ENCODE measurements at regions not wholly inside any gene's neighbourhood (a gene's known extent, or its start where the extent isn't known, plus 50 kb on each side); places are given as distances from the start of the nearest gene placed in this dataset.

GRCh38 chr6:141744971-141745370 is 387.8 kb upstream of the GJE1 start:
- H3K9ac ChIP-seq (ENCODE audit: low read depth, low read length), result no peak overlapping the region
- H3K36me3 ChIP-seq (ENCODE audit: insufficient read depth, low read length), result no peaks in the 10 kb centered on the region
- H3K4me3 ChIP-seq (ENCODE audit: low read length), result no peak overlapping the region
- H3K4me1 ChIP-seq (ENCODE audit: control insufficient read depth, insufficient read depth, low read length), result no peaks in the 10 kb centered on the region
- H3K4me2 ChIP-seq (ENCODE audit: low read length), result no peak overlapping the region
- H3K9me3 ChIP-seq (replicated peaks; ENCODE audit: low read length), result no peaks in the 10 kb centered on the region
- no peaks in the 10 kb centered on the region for H3K27me3 ChIP-seq (ENCODE audit: control insufficient read depth, insufficient read depth, low read length)

GRCh38 chr6:141744194-141744925 is 388.4 kb upstream of the GJE1 start:
- Histone ChIP-seq H3K4me2 (ENCODE audit: low read length) (no peak overlapping the region), H3K9me3 (replicated peaks; ENCODE audit: low read length) (no peaks in the 10 kb centered on the region), H3K4me3 (ENCODE audit: low read length) (no peak overlapping the region), H3K9ac (ENCODE audit: low read depth, low read length) (no peak overlapping the region), H3K36me3 (ENCODE audit: insufficient read depth, low read length) (no peaks in the 10 kb centered on the region), H3K4me1 (ENCODE audit: control insufficient read depth, insufficient read depth, low read length) (no peaks in the 10 kb centered on the region), H3K27me3 (ENCODE audit: control insufficient read depth, insufficient read depth, low read length) (no peaks in the 10 kb centered on the region)

DNA sequence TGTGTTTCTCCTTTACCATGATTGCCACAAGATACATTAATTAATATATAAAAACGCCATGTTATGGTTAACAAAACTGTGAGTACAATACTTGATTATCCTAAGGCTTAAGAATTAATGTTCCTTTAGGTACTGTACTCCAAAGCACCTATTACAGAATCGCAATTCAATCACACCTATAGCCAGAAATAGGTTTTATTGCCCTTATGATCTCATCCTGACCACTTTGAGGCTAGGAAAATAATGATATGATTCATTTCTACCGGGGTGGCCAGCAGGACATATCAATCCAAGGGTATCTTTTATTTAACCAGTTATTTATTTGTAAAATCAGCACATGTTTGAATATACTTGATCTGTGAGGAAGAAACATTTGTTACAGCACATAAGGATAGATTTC is 396.6 kb upstream of the GJE1 start:
- Histone ChIP-seq H3K9me3 (replicated peaks; ENCODE audit: low read length) (no peaks in the 10 kb centered on the region), H3K4me2 (ENCODE audit: low read length) (no peak overlapping the region), H3K27me3 (ENCODE audit: control insufficient read depth, insufficient read depth, low read length) (no peaks in the 10 kb centered on the region), H3K4me3 (ENCODE audit: low read length) (no peak overlapping the region), H3K9ac (ENCODE audit: low read depth, low read length) (no peak overlapping the region), H3K36me3 (ENCODE audit: insufficient read depth, low read length) (no peaks in the 10 kb centered on the region), H3K4me1 (ENCODE audit: control insufficient read depth, insufficient read depth, low read length) (no peaks in the 10 kb centered on the region)

DNA sequence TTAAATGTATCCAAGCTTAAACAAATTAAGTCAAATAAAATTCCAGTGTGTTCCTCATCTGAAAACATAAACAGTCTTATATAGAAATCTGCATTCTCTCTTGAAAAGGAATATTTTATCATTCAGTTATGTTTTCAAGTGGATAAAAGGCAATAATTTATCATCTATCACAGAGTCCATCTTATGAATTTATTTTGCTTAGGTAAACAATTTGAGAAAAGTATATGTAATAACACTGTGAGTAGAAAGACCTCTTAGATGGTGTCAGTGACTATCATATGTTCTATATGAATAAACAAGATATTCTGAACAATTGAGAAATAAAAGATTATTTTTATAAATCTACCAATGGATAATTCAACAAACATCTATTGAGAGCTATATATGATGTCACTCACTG is 397.6 kb upstream of the GJE1 start:
- Histone ChIP-seq H3K9me3 (replicated peaks; ENCODE audit: low read length) (no peaks in the 10 kb centered on the region), H3K36me3 (ENCODE audit: insufficient read depth, low read length) (no peaks in the 10 kb centered on the region), H3K4me3 (ENCODE audit: low read length) (no peak overlapping the region), H3K4me1 (ENCODE audit: control insufficient read depth, insufficient read depth, low read length) (no peaks in the 10 kb centered on the region), H3K27me3 (ENCODE audit: control insufficient read depth, insufficient read depth, low read length) (no peaks in the 10 kb centered on the region), H3K4me2 (ENCODE audit: low read length) (no peak overlapping the region), H3K9ac (ENCODE audit: low read depth, low read length) (no peak overlapping the region)

DNA sequence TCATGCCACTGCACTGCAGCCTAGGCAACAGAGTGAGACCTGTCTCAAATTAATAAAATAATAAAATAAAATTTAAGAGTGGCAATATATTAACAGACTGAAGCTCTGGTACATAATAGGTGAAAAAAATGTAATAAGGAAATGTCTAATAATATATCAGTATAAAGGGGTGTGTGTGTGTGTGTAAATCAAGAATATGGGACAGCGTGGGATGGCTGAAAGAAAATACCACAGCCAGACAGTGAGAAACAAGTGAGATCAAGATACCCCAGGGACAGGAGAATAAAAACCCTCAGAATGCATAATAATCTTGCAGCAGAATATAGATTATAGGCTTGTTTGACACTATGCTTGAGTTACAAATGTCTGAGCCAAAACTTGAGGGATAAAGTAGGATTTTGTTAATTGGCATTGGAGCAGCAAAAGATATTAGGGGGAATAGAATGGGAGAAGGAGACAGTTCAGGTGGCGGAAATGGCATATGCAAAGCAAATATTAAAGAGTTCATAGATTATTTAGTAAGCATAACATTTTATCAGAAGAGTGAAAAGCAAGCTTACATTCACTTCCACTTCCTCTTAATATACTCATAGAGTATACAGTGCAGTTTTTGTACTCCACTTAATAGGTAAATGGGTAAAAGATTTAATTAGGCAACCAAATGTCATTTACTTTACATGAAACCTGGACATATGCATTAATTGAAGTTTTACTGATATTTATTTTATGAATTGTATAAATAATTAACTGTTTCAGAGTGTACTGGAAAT is 398.5 kb upstream of the GJE1 start:
- Histone ChIP-seq H3K9me3 (replicated peaks; ENCODE audit: low read length) (no peaks in the 10 kb centered on the region), H3K4me1 (ENCODE audit: control insufficient read depth, insufficient read depth, low read length) (peaks cover under 1% of the 10 kb centered on the region), H3K4me3 (ENCODE audit: low read length) (no peak overlapping the region), H3K36me3 (ENCODE audit: insufficient read depth, low read length) (no peaks in the 10 kb centered on the region), H3K4me2 (ENCODE audit: low read length) (no peak overlapping the region), H3K9ac (ENCODE audit: low read depth, low read length) (no peak overlapping the region), H3K27me3 (ENCODE audit: control insufficient read depth, insufficient read depth, low read length) (no peaks in the 10 kb centered on the region)

- peaks cover 28% of the 10 kb centered on the region for H3K4me1 ChIP-seq (ENCODE audit: control insufficient read depth, insufficient read depth, low read length)
- H3K36me3 ChIP-seq (ENCODE audit: insufficient read depth, low read length), result no peaks in the 10 kb centered on the region
These were observed 403.6 kb upstream of the GJE1 start for GRCh38 chr6:141729146-141729545.

GRCh38 chr6:141728330-141728729 is 404.4 kb upstream of the GJE1 start:
- Histone ChIP-seq H3K4me1 (ENCODE audit: control insufficient read depth, insufficient read depth, low read length) (peaks cover 28% of the 10 kb centered on the region), H3K27me3 (ENCODE audit: control insufficient read depth, insufficient read depth, low read length) (no peaks in the 10 kb centered on the region), H3K9me3 (replicated peaks; ENCODE audit: low read length) (no peaks in the 10 kb centered on the region), H3K9ac (ENCODE audit: low read depth, low read length) (peak overlapping the region; percentile 65), H3K4me2 (ENCODE audit: low read length) (peak overlapping the region; percentile 94), H3K4me3 (ENCODE audit: low read length) (peak overlapping the region; percentile 70), H3K36me3 (ENCODE audit: insufficient read depth, low read length) (no peaks in the 10 kb centered on the region)

More at GRCh38 chr6:141729146-141729545, 403.6 kb upstream of the GJE1 start:
- no peak overlapping the region for H3K4me2 ChIP-seq (ENCODE audit: low read length)
- H3K9me3 ChIP-seq (replicated peaks; ENCODE audit: low read length), result no peaks in the 10 kb centered on the region
- peak overlapping the region; percentile 65 for H3K9ac ChIP-seq (ENCODE audit: low read depth, low read length)
- no peak overlapping the region for H3K4me3 ChIP-seq (ENCODE audit: low read length)
- H3K27me3 ChIP-seq (ENCODE audit: control insufficient read depth, insufficient read depth, low read length), result no peaks in the 10 kb centered on the region

- Histone ChIP-seq H3K36me3 (ENCODE audit: insufficient read depth, low read length) (no peaks in the 10 kb centered on the region), H3K27me3 (ENCODE audit: control insufficient read depth, insufficient read depth, low read length) (no peaks in the 10 kb centered on the region), H3K9me3 (replicated peaks; ENCODE audit: low read length) (no peaks in the 10 kb centered on the region), H3K4me2 (ENCODE audit: low read length) (peak overlapping the region; percentile 21), H3K9ac (ENCODE audit: low read depth, low read length) (no peak overlapping the region), H3K4me3 (ENCODE audit: low read length) (no peak overlapping the region), H3K4me1 (ENCODE audit: control insufficient read depth, insufficient read depth, low read length) (peaks cover 28% of the 10 kb centered on the region)
These were observed 406.5 kb upstream of the GJE1 start for GRCh38 chr6:141726248-141726647.

DNA sequence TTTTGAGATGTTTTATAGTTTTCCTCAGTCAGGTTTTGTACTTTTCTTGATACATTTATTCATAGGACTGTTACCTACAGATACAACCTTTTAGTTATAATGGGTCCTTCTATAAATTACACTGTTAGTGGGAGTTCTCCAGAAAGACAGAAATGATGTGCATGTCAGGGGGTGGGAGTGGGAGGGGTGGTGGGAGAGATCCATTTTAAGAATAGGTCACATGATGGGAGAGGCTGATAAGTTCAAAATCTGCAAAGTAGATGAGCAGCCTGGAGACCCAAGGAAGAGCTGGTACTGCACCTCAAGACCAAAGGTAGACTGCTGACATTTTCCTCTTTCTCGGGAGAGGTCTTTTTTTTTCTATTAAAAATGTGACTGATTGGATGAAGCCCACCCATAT is 408.0 kb upstream of the GJE1 start:
- H3K36me3 ChIP-seq (ENCODE audit: insufficient read depth, low read length), result no peaks in the 10 kb centered on the region
- no peak overlapping the region for H3K9ac ChIP-seq (ENCODE audit: low read depth, low read length)
- peaks cover 28% of the 10 kb centered on the region for H3K4me1 ChIP-seq (ENCODE audit: control insufficient read depth, insufficient read depth, low read length)
- no peaks in the 10 kb centered on the region for H3K9me3 ChIP-seq (replicated peaks; ENCODE audit: low read length)
- H3K27me3 ChIP-seq (ENCODE audit: control insufficient read depth, insufficient read depth, low read length), result no peaks in the 10 kb centered on the region
- H3K4me2 ChIP-seq (ENCODE audit: low read length), result no peak overlapping the region
- H3K4me3 ChIP-seq (ENCODE audit: low read length), result no peak overlapping the region

DNA sequence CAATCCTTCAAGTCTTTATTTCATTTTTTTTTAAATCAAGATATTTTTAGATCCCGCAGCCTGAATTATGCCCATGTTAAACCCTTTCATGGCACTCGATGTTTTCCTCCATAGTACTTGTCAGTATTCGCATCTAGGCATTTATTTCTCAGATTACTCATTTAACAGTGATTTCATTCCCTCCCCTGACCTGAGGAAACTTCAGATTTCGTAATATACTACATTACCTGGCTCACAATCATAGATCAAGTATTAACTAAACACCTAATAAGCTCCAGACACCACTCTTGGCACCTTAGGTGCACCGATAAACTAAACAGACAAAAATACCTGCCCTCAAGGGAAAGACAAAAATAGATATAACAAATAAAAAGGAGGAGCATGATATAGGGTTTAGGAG is 413.2 kb upstream of the GJE1 start:
- Histone ChIP-seq H3K9me3 (replicated peaks; ENCODE audit: low read length) (no peaks in the 10 kb centered on the region), H3K4me3 (ENCODE audit: low read length) (no peak overlapping the region), H3K4me1 (ENCODE audit: control insufficient read depth, insufficient read depth, low read length) (no peaks in the 10 kb centered on the region), H3K36me3 (ENCODE audit: insufficient read depth, low read length) (no peaks in the 10 kb centered on the region), H3K4me2 (ENCODE audit: low read length) (no peak overlapping the region), H3K9ac (ENCODE audit: low read depth, low read length) (no peak overlapping the region), H3K27me3 (ENCODE audit: control insufficient read depth, insufficient read depth, low read length) (no peaks in the 10 kb centered on the region)

- Histone ChIP-seq H3K27me3 (ENCODE audit: control insufficient read depth, insufficient read depth, low read length) (no peaks in the 10 kb centered on the region), H3K4me3 (ENCODE audit: low read length) (no peak overlapping the region)
These were observed 427.3 kb upstream of the GJE1 start for GRCh38 chr6:141705431-141705830.

GRCh38 chr6:141704151-141704550 is 428.6 kb upstream of the GJE1 start:
- Histone ChIP-seq H3K4me3 (ENCODE audit: low read length) (no peak overlapping the region), H3K4me1 (ENCODE audit: control insufficient read depth, insufficient read depth, low read length) (no peaks in the 10 kb centered on the region), H3K9ac (ENCODE audit: low read depth, low read length) (no peak overlapping the region), H3K4me2 (ENCODE audit: low read length) (no peak overlapping the region), H3K27me3 (ENCODE audit: control insufficient read depth, insufficient read depth, low read length) (no peaks in the 10 kb centered on the region), H3K9me3 (replicated peaks; ENCODE audit: low read length) (no peaks in the 10 kb centered on the region), H3K36me3 (ENCODE audit: insufficient read depth, low read length) (no peaks in the 10 kb centered on the region)

More at GRCh38 chr6:141705431-141705830, 427.3 kb upstream of the GJE1 start:
- Histone ChIP-seq H3K9me3 (replicated peaks; ENCODE audit: low read length) (no peaks in the 10 kb centered on the region), H3K4me2 (ENCODE audit: low read length) (no peak overlapping the region), H3K36me3 (ENCODE audit: insufficient read depth, low read length) (no peaks in the 10 kb centered on the region), H3K9ac (ENCODE audit: low read depth, low read length) (no peak overlapping the region), H3K4me1 (ENCODE audit: control insufficient read depth, insufficient read depth, low read length) (no peaks in the 10 kb centered on the region)

All from skeletal muscle satellite cell (primary cell).